KMS-11 (cell line): ENCODE measurements at regions not wholly inside any gene's neighbourhood (a gene's known extent, or its start where the extent isn't known, plus 50 kb on each side); places are given as distances from the start of the nearest gene placed in this dataset.

Experiments used
- H2AFZ ChIP-seq: fragments of 200-600 bp; sonication (generic); 2 replicates; pipeline ENCODE4 v1.6.1; 2016; ENCODE audit warnings: antibody characterized with exemption, mixed run types, low read depth
- H3K27ac ChIP-seq: fragments of 200-600 bp; sonication (generic); 2 replicates; pipeline ENCODE4 v1.6.1; 2016; ENCODE audit warnings: mild to moderate bottlenecking, mixed run types
- H3K27me3 ChIP-seq: fragments of 200-600 bp; sonication (generic); 2 replicates; pipeline ENCODE4 v1.6.1; 2017; ENCODE audit warnings: mild to moderate bottlenecking, low read depth, mixed run types, moderate library complexity; ENCODE audit not compliant: insufficient read depth
- H3K36me3 ChIP-seq: fragments of 200-600 bp; sonication (generic); 2 replicates; pipeline ENCODE4 v1.6.1; 2017; ENCODE audit warnings: mild to moderate bottlenecking, mixed run types; ENCODE audit not compliant: insufficient read depth
- H3K4me1 ChIP-seq: fragments of 200-600 bp; sonication (generic); 2 replicates; pipeline ENCODE4 v1.6.1; 2016; ENCODE audit warnings: mild to moderate bottlenecking, low read depth, mixed run types; ENCODE audit not compliant: poor library complexity, severe bottlenecking
- H3K4me2 ChIP-seq: fragments of 200-600 bp; sonication (generic); 2 replicates; pipeline ENCODE4 v1.7.0; 2016; ENCODE audit warnings: mild to moderate bottlenecking, mixed run types
- H3K4me3 ChIP-seq: fragments of 200-600 bp; sonication (generic); IDR thresholded peaks from 2 replicates; pipeline ENCODE4 v1.6.1; 2017; ENCODE audit warnings: low read depth, low read length, mixed read lengths; ENCODE audit not compliant: insufficient read depth
- H3K79me2 ChIP-seq: fragments of 200-600 bp; sonication (generic); 2 replicates; pipeline ENCODE4 v1.6.1; 2016; ENCODE audit warnings: low read depth, mixed run types; ENCODE audit not compliant: insufficient read depth
- H3K9ac ChIP-seq: fragments of 200-600 bp; sonication (generic); 2 replicates; pipeline ENCODE4 v1.6.1; 2016; ENCODE audit warnings: mild to moderate bottlenecking, mixed run types
- H4K20me1 ChIP-seq: fragments of 200-600 bp; sonication (generic); 2 replicates; pipeline ENCODE4 v1.6.1; 2016; ENCODE audit warnings: mild to moderate bottlenecking, mixed run types; ENCODE audit not compliant: insufficient read depth
- TF ChIP-seq, protein P1 (sequence below): fragments of 200-600 bp; sonication (generic); conservative IDR thresholded peaks from 2 replicates; pipeline ENCODE4 v1.6.1; 2017; ENCODE audit warnings: low read depth, mild to moderate bottlenecking, antibody characterized with exemption, low read length, moderate library complexity, mixed read lengths

DNA sequence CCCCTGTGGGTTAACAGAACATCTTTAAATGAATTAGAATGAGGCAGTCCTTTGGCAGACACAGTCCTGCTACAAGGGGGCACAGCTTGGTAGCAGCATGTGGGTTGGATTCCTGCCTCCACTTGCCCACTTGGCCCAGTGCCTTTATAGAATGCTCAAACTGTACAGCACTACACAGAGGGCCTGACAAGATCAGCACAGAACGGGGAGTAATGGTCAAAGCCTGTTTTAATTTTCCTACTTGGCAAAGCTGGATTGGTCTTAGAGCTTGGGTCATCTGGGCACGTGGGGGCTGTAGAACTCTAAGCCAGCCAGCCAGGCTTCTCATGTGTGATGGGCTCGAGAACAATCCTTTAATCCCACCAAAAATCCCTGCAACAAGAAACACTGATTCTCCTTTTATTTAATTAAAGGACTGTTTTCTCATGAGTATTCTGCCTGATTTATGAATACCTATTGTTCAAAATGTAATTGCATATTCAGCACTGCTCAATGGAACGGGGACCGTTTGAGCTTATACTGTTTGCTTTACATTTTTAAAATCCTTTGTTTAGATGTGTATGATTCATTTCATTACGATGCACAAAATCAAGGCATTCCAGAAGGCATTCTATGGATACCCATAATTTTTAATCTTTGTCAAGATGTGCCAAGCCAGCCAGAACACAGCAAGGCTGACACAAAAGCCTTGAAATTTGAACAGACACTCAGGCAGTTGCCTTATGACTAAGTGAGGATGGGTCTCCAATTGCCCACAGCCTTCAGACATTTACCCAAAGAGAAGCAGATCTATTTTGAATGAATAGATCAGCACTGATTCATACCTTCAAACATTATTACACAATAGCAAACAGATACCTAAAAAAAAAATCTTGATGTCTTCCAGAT lies 249.3 kb upstream of the TGFBR2 start:
- no peaks in the 10 kb centered on the region for H4K20me1 ChIP-seq
- no peak overlapping the region for H3K4me3 ChIP-seq
- H3K4me1 ChIP-seq = peaks cover 11% of the 10 kb centered on the region
- TF ChIP-seq, protein P1, sequence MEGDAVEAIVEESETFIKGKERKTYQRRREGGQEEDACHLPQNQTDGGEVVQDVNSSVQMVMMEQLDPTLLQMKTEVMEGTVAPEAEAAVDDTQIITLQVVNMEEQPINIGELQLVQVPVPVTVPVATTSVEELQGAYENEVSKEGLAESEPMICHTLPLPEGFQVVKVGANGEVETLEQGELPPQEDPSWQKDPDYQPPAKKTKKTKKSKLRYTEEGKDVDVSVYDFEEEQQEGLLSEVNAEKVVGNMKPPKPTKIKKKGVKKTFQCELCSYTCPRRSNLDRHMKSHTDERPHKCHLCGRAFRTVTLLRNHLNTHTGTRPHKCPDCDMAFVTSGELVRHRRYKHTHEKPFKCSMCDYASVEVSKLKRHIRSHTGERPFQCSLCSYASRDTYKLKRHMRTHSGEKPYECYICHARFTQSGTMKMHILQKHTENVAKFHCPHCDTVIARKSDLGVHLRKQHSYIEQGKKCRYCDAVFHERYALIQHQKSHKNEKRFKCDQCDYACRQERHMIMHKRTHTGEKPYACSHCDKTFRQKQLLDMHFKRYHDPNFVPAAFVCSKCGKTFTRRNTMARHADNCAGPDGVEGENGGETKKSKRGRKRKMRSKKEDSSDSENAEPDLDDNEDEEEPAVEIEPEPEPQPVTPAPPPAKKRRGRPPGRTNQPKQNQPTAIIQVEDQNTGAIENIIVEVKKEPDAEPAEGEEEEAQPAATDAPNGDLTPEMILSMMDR = no peak
- H3K27me3 ChIP-seq = no peaks in the 10 kb centered on the region
- no peak overlapping the region for H2AFZ ChIP-seq
- H3K9ac ChIP-seq = no peak overlapping the region
- H3K27ac ChIP-seq = no peak overlapping the region
- no peaks in the 10 kb centered on the region for H3K79me2 ChIP-seq
- H3K36me3 ChIP-seq = no peaks in the 10 kb centered on the region
- no peak overlapping the region for H3K4me2 ChIP-seq

- H3K4me2 ChIP-seq = no peak overlapping the region
- H3K36me3 ChIP-seq = no peaks in the 10 kb centered on the region
- no peak overlapping the region for H3K27ac ChIP-seq
- H2AFZ ChIP-seq = no peak overlapping the region
- H3K27me3 ChIP-seq = no peaks in the 10 kb centered on the region
- no peak overlapping the region for H3K9ac ChIP-seq
- H3K4me3 ChIP-seq = no peak overlapping the region
- TF ChIP-seq, protein P1 = no peak
- H4K20me1 ChIP-seq = no peaks in the 10 kb centered on the region
- H3K4me1 ChIP-seq = peaks cover 11% of the 10 kb centered on the region
- H3K79me2 ChIP-seq = no peaks in the 10 kb centered on the region
Measured at GRCh38 chr3:30357897-30358296, 248.5 kb upstream of the TGFBR2 start.

DNA sequence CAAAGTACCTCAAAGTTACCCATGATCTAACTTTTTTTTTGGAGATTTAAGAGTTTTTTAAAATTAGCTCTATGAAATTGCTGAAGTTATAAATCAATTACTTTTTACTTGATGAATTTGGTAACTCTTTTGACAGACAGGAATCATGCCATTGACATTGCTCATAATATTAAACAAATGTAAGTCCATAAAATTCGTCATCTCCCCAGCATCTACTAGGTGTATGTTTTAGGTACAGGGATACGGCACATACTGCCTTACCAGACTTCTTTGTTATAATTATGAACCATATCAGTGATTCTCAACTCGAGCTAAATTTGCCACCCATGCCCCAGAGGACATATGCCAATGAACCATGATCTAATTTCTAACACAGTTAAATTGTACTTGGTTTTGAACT lies 247.5 kb upstream of the TGFBR2 start:
- no peak overlapping the region for H3K27ac ChIP-seq

DNA sequence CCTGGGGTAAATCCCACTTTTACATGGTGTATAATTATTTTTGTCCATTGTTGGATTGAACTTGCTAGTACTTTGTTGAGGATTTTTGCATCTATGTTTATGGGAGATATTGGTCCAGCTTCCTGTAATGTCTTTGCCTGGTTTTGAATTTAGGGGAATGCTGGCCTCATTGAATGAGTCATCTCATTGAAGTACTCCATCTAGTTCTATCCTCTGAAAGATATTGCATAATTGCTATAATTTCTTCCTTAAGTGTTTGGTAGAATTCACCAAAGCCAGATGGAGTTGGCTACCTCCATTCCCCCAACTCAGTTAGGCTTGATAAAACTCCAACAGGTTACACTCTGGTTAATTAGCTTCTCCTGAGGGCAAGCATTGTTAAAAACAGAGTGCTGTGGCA lies 237.4 kb upstream of the TGFBR2 start:
- TF ChIP-seq, protein P1 = no peak
- H3K9ac ChIP-seq = no peak overlapping the region
- H3K4me3 ChIP-seq = no peak overlapping the region
- no peak overlapping the region for H2AFZ ChIP-seq
- H3K27me3 ChIP-seq = no peaks in the 10 kb centered on the region
- H4K20me1 ChIP-seq = no peaks in the 10 kb centered on the region
- no peaks in the 10 kb centered on the region for H3K79me2 ChIP-seq
- no peak overlapping the region for H3K27ac ChIP-seq
- H3K4me2 ChIP-seq = no peak overlapping the region
- no peaks in the 10 kb centered on the region for H3K36me3 ChIP-seq
- H3K4me1 ChIP-seq = no peaks in the 10 kb centered on the region

More for the DNA sequence above, 247.5 kb upstream of the TGFBR2 start:
- H3K79me2 ChIP-seq = no peaks in the 10 kb centered on the region
- no peak overlapping the region for H2AFZ ChIP-seq
- no peak overlapping the region for H3K9ac ChIP-seq
- H3K4me2 ChIP-seq = no peak overlapping the region
- TF ChIP-seq, protein P1 = no peak
- H3K27me3 ChIP-seq = no peaks in the 10 kb centered on the region
- no peaks in the 10 kb centered on the region for H4K20me1 ChIP-seq
- H3K4me3 ChIP-seq = no peak overlapping the region
- H3K36me3 ChIP-seq = no peaks in the 10 kb centered on the region
- peaks cover 6% of the 10 kb centered on the region for H3K4me1 ChIP-seq
